ENCODE measurements at regions not wholly inside any gene's neighbourhood (a gene's known extent, or its start where the extent isn't known, plus 50 kb on each side); places are given as distances from the start of the nearest gene placed in this dataset.

GRCh38 chrX:112967903-112968302 is 127.3 kb upstream of the AMOT start:
- BruUV-seq (replicated peaks), result no TSS peak
- H2AFZ ChIP-seq (ENCODE audit: low read depth, low read length), result no peak overlapping the region
- ChIA-PET CTCF (ENCODE audit: low intra/inter-chr PET ratio) (no interaction called here), POLR2A (no interaction called here)
- H3K9me1 ChIP-seq (ENCODE audit: control insufficient read depth, insufficient read depth, low read length), result no peaks in the 10 kb centered on the region
- in situ Hi-C loops (cut with MboI), result no loop called here
- no peak for DNase-seq (ENCODE audit: extremely low read depth in 1 of 4, low spot score in 3 of 4)
- FAIRE-seq, result no peak
- H4K20me1 ChIP-seq (replicated peaks; ENCODE audit: control insufficient read depth, insufficient read depth, low read length), result no peaks in the 10 kb centered on the region
- no peak overlapping the region for H3K4me2 ChIP-seq (ENCODE audit: insufficient read depth, low read length)
- 0% methylated on average over 3 of the region's 4 CpGs for WGBS (ENCODE audit: insufficient coverage, low coverage, missing lambda C conversion rate)
- intact Hi-C loops (cut with micrococcal nuclease), result no loop called here
- ATAC-seq, result no peak
- no peaks in the 10 kb centered on the region for H3K27me3 ChIP-seq (ENCODE audit: control insufficient read depth in 2 of 2, insufficient read depth in 2 of 2, low read length in 2 of 2)
- no peak for TF ChIP-seq HOXB6 (CRISPR knock-in tag; IDR thresholded peaks at IDR 0.05; ENCODE audit: borderline replicate concordance)
- TF ChIP-seq HNRNPL (IDR thresholded peaks at IDR 0.05; ENCODE audit: low read depth, low read length), result no peak
- TF ChIP-seq ZNF175 (CRISPR knock-in tag; IDR thresholded peaks at IDR 0.05; ENCODE audit: low read depth), result no peak
- no peak for TF ChIP-seq ZNF766 (CRISPR knock-in tag; conservative IDR thresholded peaks at IDR 0.05)
- TF ChIP-seq, protein P1, sequence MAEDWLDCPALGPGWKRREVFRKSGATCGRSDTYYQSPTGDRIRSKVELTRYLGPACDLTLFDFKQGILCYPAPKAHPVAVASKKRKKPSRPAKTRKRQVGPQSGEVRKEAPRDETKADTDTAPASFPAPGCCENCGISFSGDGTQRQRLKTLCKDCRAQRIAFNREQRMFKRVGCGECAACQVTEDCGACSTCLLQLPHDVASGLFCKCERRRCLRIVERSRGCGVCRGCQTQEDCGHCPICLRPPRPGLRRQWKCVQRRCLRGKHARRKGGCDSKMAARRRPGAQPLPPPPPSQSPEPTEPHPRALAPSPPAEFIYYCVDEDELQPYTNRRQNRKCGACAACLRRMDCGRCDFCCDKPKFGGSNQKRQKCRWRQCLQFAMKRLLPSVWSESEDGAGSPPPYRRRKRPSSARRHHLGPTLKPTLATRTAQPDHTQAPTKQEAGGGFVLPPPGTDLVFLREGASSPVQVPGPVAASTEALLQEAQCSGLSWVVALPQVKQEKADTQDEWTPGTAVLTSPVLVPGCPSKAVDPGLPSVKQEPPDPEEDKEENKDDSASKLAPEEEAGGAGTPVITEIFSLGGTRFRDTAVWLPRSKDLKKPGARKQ (CRISPR knock-in tag; IDR thresholded peaks at IDR 0.05), result no peak
- no peak for TF ChIP-seq HMGN3 (IDR thresholded peaks at IDR 0.05; ENCODE audit: borderline replicate concordance, extremely low read depth, insufficient read length, low read depth, low read length)
- no peak for TF ChIP-seq STAT5B (CRISPR knock-in tag; IDR thresholded peaks at IDR 0.05)
- TF ChIP-seq JUND (IDR thresholded peaks at IDR 0.05; ENCODE audit: borderline replicate concordance, low read depth, low read length), result no peak
- TF ChIP-seq JUND (tag; IDR thresholded peaks at IDR 0.05; ENCODE audit: borderline replicate concordance, low read depth, low read length), result no peak
- TF ChIP-seq, protein P2, sequence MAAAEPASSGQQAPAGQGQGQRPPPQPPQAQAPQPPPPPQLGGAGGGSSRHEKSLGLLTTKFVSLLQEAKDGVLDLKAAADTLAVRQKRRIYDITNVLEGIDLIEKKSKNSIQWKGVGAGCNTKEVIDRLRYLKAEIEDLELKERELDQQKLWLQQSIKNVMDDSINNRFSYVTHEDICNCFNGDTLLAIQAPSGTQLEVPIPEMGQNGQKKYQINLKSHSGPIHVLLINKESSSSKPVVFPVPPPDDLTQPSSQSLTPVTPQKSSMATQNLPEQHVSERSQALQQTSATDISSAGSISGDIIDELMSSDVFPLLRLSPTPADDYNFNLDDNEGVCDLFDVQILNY (CRISPR knock-in tag; IDR thresholded peaks at IDR 0.05), result no peak
- TF ChIP-seq, protein P3, sequence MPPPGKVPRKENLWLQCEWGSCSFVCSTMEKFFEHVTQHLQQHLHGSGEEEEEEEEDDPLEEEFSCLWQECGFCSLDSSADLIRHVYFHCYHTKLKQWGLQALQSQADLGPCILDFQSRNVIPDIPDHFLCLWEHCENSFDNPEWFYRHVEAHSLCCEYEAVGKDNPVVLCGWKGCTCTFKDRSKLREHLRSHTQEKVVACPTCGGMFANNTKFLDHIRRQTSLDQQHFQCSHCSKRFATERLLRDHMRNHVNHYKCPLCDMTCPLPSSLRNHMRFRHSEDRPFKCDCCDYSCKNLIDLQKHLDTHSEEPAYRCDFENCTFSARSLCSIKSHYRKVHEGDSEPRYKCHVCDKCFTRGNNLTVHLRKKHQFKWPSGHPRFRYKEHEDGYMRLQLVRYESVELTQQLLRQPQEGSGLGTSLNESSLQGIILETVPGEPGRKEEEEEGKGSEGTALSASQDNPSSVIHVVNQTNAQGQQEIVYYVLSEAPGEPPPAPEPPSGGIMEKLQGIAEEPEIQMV (tag; conservative IDR thresholded peaks at IDR 0.05; ENCODE audit: low read depth), result no peak
- no peak for TF ChIP-seq PML (IDR thresholded peaks at IDR 0.05; ENCODE audit: low read length)
- TF ChIP-seq HSF4 (CRISPR knock-in tag; IDR thresholded peaks at IDR 0.05; ENCODE audit: borderline replicate concordance), result no peak
- H3K79me2 ChIP-seq (ENCODE audit: control insufficient read depth, insufficient read depth, low read length), result no peaks in the 10 kb centered on the region
- no peak overlapping the region for H3K9ac ChIP-seq (ENCODE audit: insufficient read depth in 1 of 2, low read depth in 2 of 2, low read length in 2 of 2)
- no peaks in the 10 kb centered on the region for H3K4me1 ChIP-seq (replicated peaks in 1 of 2; ENCODE audit: control insufficient read depth in 2 of 2, insufficient read depth in 2 of 2, low read length in 2 of 2)
- no peak overlapping the region for H3K4me3 ChIP-seq
- no peak overlapping the region for H3K27ac ChIP-seq (ENCODE audit: extremely low read depth, low read depth, low read length)
- H3K9me3 ChIP-seq (replicated peaks; ENCODE audit: control insufficient read depth, insufficient read depth, low read depth, low read length), result no peaks in the 10 kb centered on the region
- no peaks in the 10 kb centered on the region for H3K36me3 ChIP-seq (ENCODE audit: control insufficient read depth, insufficient read depth, low read length)

Measured in K562 (cell line).